Coronary artery (tissue), 2 donors: ENCODE measurements at regions not wholly inside any gene's neighbourhood (a gene's known extent, or its start where the extent isn't known, plus 50 kb on each side); places are given as distances from the start of the nearest gene placed in this dataset.

Experiments
- DNase-seq: peaks from one replicate; pipeline ENCODE4 v3.0.0-alpha.2; 2017; ENCODE audit warnings: low spot score
- H3K27ac ChIP-seq, 2 donors: fragments of 200-600 bp; sonication (generic); one replicate each; pipeline ENCODE4 v1.5.1; 2016 to 2019
- H3K4me3 ChIP-seq: fragments of 200-600 bp; sonication (generic); 2 replicates; pipeline ENCODE4 v1.5.1; 2016; ENCODE audit warnings: mild to moderate bottlenecking, moderate library complexity
- CTCF ChIP-seq: fragments of 200-600 bp; sonication (generic); IDR thresholded peaks from one replicate; pipeline ENCODE4 v1.5.1; 2019; ENCODE audit warnings: antibody characterized with exemption

- H3K27ac ChIP-seq, result no peak overlapping the region
- no peak for DNase-seq
- H3K4me3 ChIP-seq, result no peak overlapping the region
- TF ChIP-seq CTCF, result no peak
These were observed 89.6 kb downstream of the INSIG2 start for GRCh38 chr2:118177884-118178283.

DNA sequence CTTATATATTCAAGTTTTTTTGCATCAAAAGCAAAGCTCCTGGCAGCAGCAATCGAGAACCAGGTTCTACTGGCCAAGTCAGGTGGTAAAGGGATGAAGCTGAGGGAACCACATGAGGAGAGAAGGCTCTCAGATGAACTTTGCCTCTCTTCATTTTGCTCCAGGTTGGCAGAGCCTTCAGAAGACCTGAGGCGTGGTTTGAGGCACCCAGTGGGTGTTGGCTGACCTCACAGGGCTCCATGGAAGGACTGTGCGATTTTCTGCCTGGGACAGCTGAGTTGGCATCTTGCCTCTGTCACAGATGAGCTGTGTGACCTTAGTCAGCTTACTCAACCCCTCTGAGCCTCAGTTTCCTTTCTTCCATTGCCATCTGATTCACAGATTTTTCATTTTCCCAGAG lies 89.0 kb downstream of the INSIG2 start:
- Histone ChIP-seq H3K27ac (no peak overlapping the region), H3K4me3 (no peak overlapping the region)
- no peak for DNase-seq
- TF ChIP-seq CTCF, result no peak

DNA sequence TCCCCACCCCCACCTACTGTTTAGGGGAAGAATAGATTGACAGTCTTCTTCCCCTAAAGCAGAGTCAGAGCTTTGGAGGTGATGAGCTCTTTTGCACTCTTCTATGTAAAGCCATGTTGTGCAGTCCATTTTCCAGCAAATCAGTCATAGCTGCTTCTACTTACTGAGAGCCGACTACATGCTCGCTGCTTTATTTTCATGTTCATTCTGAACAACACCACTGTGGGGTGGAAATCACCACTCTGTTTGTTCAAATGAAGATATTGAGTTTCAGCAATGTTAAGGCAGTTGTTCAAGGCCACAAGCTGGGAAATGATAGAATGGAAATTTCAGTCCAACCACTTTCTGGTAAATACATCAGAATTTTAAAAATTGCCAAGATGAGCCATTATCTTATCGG lies 88.3 kb downstream of the INSIG2 start:
- DNase-seq, result no peak
- TF ChIP-seq CTCF, result no peak
- Histone ChIP-seq H3K27ac (no peak overlapping the region), H3K4me3 (no peak overlapping the region)

DNA sequence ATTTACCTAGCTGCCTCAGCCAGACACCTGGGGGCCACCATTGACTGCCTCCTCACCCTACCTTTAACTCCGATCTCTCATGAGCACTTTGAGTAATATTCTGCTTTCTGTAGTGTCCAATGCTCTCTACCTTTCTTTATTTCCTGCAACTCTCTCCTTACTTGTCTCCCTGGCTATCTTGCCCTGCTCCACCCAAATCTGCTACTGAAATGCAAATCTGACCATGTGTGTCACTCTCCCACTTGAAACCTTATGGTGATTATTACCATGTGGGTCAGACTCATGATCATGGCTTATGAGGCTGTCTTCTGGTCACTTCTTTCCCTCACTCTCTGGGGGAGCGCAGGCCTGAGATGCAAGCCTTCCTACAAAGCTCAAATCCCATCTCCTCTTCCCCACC lies 83.3 kb downstream of the INSIG2 start:
- H3K27ac ChIP-seq, result no peak overlapping the region
- no peak for DNase-seq
- TF ChIP-seq CTCF, result no peak
- no peak overlapping the region for H3K4me3 ChIP-seq

GRCh38 chr2:118169359-118170005 lies 81.2 kb downstream of the INSIG2 start:
- Histone ChIP-seq H3K4me3 (no peak overlapping the region), H3K27ac (peak overlapping the region in 1 of 2 donors; percentile 26)
- DNase-seq, result no peak
- TF ChIP-seq CTCF, result no peak

DNA sequence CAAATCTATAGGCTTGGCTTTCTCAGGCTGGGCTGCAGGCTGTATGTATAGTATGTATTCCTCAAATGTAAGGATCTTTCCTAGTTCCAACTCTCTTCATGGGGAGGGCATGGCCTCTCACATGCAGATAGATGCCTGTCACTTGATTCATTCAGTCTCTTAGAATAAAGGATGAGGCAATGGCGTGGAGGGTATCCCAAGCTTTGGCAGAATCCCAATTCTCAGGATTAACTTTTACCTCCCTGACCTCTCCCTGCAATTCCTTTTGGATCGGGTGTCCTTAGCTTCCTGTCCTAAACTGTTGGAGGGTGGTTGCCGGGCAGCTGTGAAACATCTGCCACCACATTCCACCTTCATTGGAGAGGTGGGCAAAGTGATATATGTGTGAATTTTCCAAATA lies 80.3 kb downstream of the INSIG2 start:
- DNase-seq, result no peak
- Histone ChIP-seq H3K27ac (no peak overlapping the region), H3K4me3 (no peak overlapping the region)
- no peak for TF ChIP-seq CTCF

GRCh38 chr2:118167026-118167425 lies 78.8 kb downstream of the INSIG2 start:
- DNase-seq, result no peak
- no peak overlapping the region for H3K4me3 ChIP-seq
- no peak overlapping the region for H3K27ac ChIP-seq
- no peak for TF ChIP-seq CTCF
